SU-DHL-6 (cell line): ENCODE measurements at regions not wholly inside any gene's neighbourhood (a gene's known extent, or its start where the extent isn't known, plus 50 kb on each side); places are given as distances from the start of the nearest gene placed in this dataset.

Experiments
- CTCF ChIP-seq: fragments of 200-600 bp; sonication (generic); IDR thresholded peaks from one replicate; pipeline ENCODE4 v1.5.1; 2017; ENCODE audit warnings: antibody characterized with exemption, mild to moderate bottlenecking, low read length, moderate library complexity; ENCODE audit not compliant: insufficient read depth, poor library complexity, severe bottlenecking
- EZH2phosphoT487 ChIP-seq: fragments of 200-600 bp; sonication (generic), shearing (Covaris generic); conservative IDR thresholded peaks from 2 replicates; pipeline ENCODE4 v1.6.1; 2018; ENCODE audit warnings: mild to moderate bottlenecking, antibody characterized with exemption, low read length, moderate library complexity, mixed read lengths

- no peak for TF ChIP-seq CTCF
- no peak for TF ChIP-seq EZH2phosphoT487
These were observed 144.4 kb upstream of the RARB start for GRCh38 chr3:25283613-25284012.
